DMS53 treated with DMSO at 0.1 percent for 48 hours (cell line): ENCODE measurements at regions not wholly inside any gene's neighbourhood (a gene's known extent, or its start where the extent isn't known, plus 50 kb on each side); places are given as distances from the start of the nearest gene placed in this dataset.

Experiments
- DNase-seq: peaks from one replicate; lab custom pipeline; 2025; ENCODE audit not compliant: unreplicated experiment; lab: John Stamatoyannopoulos, UW

- no peak for DNase-seq
Measured at GRCh38 chr14:89613260-89614008, 196.4 kb upstream of the FOXN3 start.

GRCh38 chr14:89609500-89610100, 192.6 kb upstream of the FOXN3 start:
- no peak for DNase-seq

- no peak for DNase-seq
Measured at GRCh38 chr14:89607453-89607852, 190.4 kb upstream of the FOXN3 start.

- DNase-seq: no peak
Measured at GRCh38 chr14:89603938-89604480, 187.0 kb upstream of the FOXN3 start.

- no peak for DNase-seq
Measured at GRCh38 chr14:89600950-89601826, 184.2 kb upstream of the FOXN3 start.

GRCh38 chr14:89600029-89600428, 183.0 kb upstream of the FOXN3 start:
- no peak for DNase-seq

- DNase-seq: no peak
Measured at GRCh38 chr14:89598548-89599186, 181.6 kb upstream of the FOXN3 start.

GRCh38 chr14:89592961-89593360, 175.9 kb upstream of the FOXN3 start:
- no peak for DNase-seq

GRCh38 chr14:89589400-89590118, 172.5 kb upstream of the FOXN3 start:
- DNase-seq: no peak

GRCh38 chr14:89588840-89589296, 171.8 kb upstream of the FOXN3 start:
- no peak for DNase-seq

- DNase-seq: no peak
Measured at GRCh38 chr14:89588016-89588415, 171.0 kb upstream of the FOXN3 start.

GRCh38 chr14:89587136-89587420, 170.0 kb upstream of the FOXN3 start:
- no peak for DNase-seq

GRCh38 chr14:89586258-89587135, 169.5 kb upstream of the FOXN3 start:
- no peak for DNase-seq

- DNase-seq: no peak
Measured at GRCh38 chr14:89578156-89578555, 161.1 kb upstream of the FOXN3 start.

GRCh38 chr14:89576960-89577359, 159.9 kb upstream of the FOXN3 start:
- DNase-seq: no peak

- no peak for DNase-seq
Measured at GRCh38 chr14:89576145-89576927, 159.3 kb upstream of the FOXN3 start.

GRCh38 chr14:89575386-89576061, 158.5 kb upstream of the FOXN3 start:
- no peak for DNase-seq

GRCh38 chr14:89574420-89574819, 157.4 kb upstream of the FOXN3 start:
- no peak for DNase-seq

GRCh38 chr14:89573399-89573657, 156.3 kb upstream of the FOXN3 start:
- DNase-seq: no peak
